ENCODE measurements at regions not wholly inside any gene's neighbourhood (a gene's known extent, or its start where the extent isn't known, plus 50 kb on each side); places are given as distances from the start of the nearest gene placed in this dataset.
"Not testable (repeated sequence)": the region's sequence is repeated elsewhere in the genome, so short reads cannot be mapped to it uniquely, and the experiment has no call there.

GRCh38 chr10:64159910-64160872 lies 639.0 kb downstream of the REEP3 start:
- Mint-ChIP-seq H3K27ac (no peak overlapping the region), H3K4me3 (no peak overlapping the region)
- ATAC-seq (ENCODE audit: low read depth), result no peak

DNA sequence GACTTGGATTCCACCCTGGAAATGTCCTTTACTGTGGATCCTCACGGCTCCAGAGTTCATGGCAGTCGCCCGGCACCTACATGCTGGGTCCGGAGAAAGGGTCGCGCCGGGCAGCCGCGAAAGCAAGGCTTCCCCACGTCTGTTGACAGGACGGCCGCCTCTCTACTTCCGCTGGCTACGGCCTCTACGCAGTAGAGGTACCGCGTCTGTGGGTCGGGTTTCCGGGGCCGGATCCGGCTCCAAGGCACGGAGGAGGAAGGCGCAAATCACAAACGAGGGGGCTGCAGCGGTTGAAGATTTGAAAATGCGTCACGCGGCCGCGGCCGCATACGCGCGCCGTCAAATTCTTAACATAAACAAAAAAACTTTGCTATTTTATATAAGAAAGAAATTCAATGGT lies 649.6 kb downstream of the REEP3 start:
- no peaks in the 10 kb centered on the region for H3K4me1 Mint-ChIP-seq
- H3K4me3 Mint-ChIP-seq, result no peak overlapping the region

More at GRCh38 chr10:64159910-64160872, 639.0 kb downstream of the REEP3 start:
- H3K27me3 Mint-ChIP-seq, result no peaks in the 10 kb centered on the region
- no peaks in the 10 kb centered on the region for H3K9me3 Mint-ChIP-seq
- H3K4me1 Mint-ChIP-seq, result no peaks in the 10 kb centered on the region
- no peak for DNase-seq (ENCODE audit: low spot score in 2 of 2)
- no peaks in the 10 kb centered on the region for H3K36me3 Mint-ChIP-seq

DNA sequence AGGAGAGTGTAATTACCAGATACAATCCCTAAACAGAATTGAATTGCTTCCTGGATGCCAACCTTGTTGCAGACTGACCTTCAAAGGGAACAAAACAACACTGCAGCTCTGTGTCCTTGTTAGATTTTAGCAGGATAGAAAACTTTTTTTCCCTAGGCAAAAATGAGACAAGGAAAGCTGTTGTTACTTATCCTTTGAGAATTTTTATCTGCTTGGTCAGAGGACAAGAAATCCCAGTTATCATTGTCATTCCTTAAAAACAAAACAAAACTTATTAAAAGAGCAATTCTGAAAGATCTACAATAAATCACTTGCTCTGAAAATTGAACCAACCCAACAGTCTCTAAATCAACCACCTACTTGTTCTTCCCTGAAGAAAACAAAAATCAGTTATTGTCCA lies 652.6 kb downstream of the REEP3 start:
- H3K36me3 Mint-ChIP-seq, result no peaks in the 10 kb centered on the region
- no peaks in the 10 kb centered on the region for H3K27me3 Mint-ChIP-seq
- H3K4me3 Mint-ChIP-seq, result no peak overlapping the region
- DNase-seq (ENCODE audit: low spot score in 2 of 2), result no peak
- H3K27ac Mint-ChIP-seq, result no peak overlapping the region
- no peak for ATAC-seq (ENCODE audit: low read depth)
- H3K9me3 Mint-ChIP-seq, result no peaks in the 10 kb centered on the region
- no peaks in the 10 kb centered on the region for H3K4me1 Mint-ChIP-seq

More for the DNA sequence above, 649.6 kb downstream of the REEP3 start:
- no peak for ATAC-seq (ENCODE audit: low read depth)
- Mint-ChIP-seq H3K36me3 (no peaks in the 10 kb centered on the region), H3K27ac (no peak overlapping the region), H3K27me3 (no peaks in the 10 kb centered on the region), H3K9me3 (peaks cover 5% of the 10 kb centered on the region)
- no peak for DNase-seq (ENCODE audit: low spot score in 2 of 2)

DNA sequence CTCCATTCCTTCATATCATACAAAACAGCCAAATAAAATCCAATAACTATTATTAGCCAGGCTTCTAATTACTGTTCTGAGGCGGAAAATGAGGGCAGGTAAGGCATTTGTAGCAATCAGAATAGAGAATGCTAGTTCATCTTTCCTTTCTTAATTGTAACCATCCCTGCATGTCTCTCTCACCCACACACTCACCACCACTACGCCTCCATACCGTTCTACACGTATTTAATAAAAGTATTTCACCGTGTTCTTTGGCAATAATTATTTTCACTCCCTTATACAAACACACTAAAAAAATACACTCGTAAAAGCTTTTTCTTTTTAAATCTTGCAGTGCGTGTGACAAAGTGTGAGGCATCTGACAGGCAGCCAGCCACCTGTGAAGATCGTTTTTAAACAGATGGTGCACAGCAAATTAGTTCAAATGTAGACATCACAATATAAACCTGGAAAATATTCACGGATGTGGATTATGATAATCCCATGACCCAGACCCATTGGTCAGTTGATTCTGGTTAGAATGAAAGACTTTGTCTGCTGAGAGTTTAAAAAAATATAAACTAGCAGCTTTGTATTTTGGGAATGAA lies 653.6 kb downstream of the REEP3 start:
- no peaks in the 10 kb centered on the region for H3K36me3 Mint-ChIP-seq
- DNase-seq (ENCODE audit: low spot score in 2 of 2), result no peak
- ATAC-seq (ENCODE audit: low read depth), result no peak
- no peaks in the 10 kb centered on the region for H3K4me1 Mint-ChIP-seq
- no peak overlapping the region for H3K27ac Mint-ChIP-seq
- H3K27me3 Mint-ChIP-seq, result no peaks in the 10 kb centered on the region
- no peak overlapping the region for H3K4me3 Mint-ChIP-seq
- H3K9me3 Mint-ChIP-seq, result no peaks in the 10 kb centered on the region

DNA sequence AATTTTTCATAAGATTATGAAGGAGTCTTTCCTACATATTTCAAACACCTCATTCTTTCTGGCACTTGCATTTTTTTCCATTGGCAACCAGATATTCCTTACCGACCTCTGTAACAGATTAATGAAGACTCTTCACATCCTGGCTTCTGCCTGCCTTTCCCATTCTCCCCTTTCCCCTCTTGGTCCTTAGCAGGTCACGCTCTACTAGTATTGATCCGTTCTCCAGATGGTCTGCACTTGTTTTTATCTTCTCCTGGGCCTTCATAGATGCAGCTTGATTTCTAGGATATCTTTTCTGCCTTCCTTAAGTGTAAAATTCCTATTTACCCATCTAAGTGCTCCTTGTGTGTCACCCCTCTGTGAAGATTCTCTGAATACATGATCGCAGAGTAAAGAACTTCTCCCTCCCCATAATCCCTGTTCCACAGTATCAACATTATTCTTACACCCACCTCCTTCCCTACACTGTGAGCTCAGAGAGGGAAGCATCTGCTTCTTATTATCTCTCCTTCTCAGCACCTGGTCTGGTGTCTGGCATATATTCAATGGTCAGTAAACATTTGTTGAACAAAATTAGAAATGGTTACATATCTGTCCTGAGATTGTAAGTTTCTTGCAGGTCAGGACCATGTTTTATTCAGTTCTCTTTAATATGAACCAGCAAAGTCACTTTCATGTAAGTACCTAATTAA lies 654.2 kb downstream of the REEP3 start:
- no peaks in the 10 kb centered on the region for H3K4me1 Mint-ChIP-seq
- no peaks in the 10 kb centered on the region for H3K9me3 Mint-ChIP-seq
- H3K27me3 Mint-ChIP-seq, result no peaks in the 10 kb centered on the region
- DNase-seq (ENCODE audit: low spot score in 2 of 2) (no peak), ATAC-seq (ENCODE audit: low read depth) (no peak)
- H3K36me3 Mint-ChIP-seq, result no peaks in the 10 kb centered on the region
- no peak overlapping the region for H3K27ac Mint-ChIP-seq
- no peak overlapping the region for H3K4me3 Mint-ChIP-seq

- Mint-ChIP-seq H3K27me3 (no peaks in the 10 kb centered on the region), H3K36me3 (no peaks in the 10 kb centered on the region), H3K27ac (no peak overlapping the region), H3K4me1 (no peaks in the 10 kb centered on the region), H3K9me3 (no peaks in the 10 kb centered on the region), H3K4me3 (no peak overlapping the region)
- ATAC-seq (ENCODE audit: low read depth) (no peak), DNase-seq (ENCODE audit: low spot score in 2 of 2) (no peak)
These were observed 661.5 kb downstream of the REEP3 start for GRCh38 chr10:64182671-64183070.

DNA sequence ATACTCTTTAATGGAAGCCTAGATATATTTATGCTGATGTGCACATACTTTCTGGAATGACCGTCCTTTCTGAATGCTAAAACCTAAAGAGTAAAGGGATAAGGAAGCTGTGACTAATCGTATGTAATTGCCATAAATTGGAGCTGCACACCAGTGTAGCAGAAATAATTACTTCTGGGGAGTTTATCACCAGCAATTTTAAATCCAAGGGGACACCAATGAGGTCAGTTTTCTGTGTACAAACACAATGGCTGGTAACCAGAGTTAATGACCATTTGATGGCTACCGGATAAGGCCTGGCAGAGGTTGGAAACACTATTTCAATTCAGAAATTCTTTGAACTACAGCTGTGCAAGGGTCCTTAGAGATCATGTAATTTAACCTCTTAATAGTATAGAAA lies 670.1 kb downstream of the REEP3 start:
- Mint-ChIP-seq H3K9me3 (peaks cover 3% of the 10 kb centered on the region), H3K36me3 (no peaks in the 10 kb centered on the region), H3K27me3 (no peaks in the 10 kb centered on the region), H3K4me3 (no peak overlapping the region), H3K27ac (no peak overlapping the region), H3K4me1 (no peaks in the 10 kb centered on the region)
- ATAC-seq (ENCODE audit: low read depth) (no peak), DNase-seq (ENCODE audit: low spot score in 2 of 2) (no peak)

DNA sequence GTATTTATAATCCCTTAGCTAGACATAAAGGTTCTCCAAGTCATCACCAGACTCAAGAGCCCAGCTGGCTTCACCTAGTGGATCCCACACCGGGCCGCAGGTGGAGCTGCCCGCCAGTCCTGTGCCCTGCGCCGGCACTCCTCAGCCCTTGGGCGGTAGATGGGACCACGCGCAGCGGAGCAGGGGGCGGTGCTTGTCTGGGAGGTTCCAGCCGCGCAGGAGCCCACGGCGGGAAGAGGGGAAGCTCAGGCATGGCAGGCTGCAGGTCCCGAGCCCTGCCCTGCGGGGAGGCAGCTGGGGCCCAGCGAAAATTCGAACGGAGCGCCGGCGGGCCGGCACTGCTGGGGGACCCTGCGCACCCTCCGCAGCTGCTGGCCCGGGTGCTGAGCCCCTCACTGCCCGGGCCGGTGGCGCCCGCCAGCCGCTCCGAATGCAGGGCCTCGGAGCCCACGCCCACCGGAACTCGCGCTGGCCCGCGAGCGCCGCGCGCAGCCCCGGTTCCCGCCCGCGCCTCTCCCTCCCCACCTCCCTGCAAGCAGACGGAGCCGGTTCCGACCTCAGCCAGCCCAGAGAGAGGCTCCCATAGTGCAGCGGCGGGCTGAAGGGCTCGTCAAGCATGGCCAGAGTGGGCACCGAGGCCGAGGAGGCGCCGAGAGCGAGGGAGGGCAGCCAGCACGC lies 675.6 kb downstream of the REEP3 start:
- DNase-seq (ENCODE audit: low spot score in 2 of 2), result no peak
- Mint-ChIP-seq H3K36me3 (no peaks in the 10 kb centered on the region), H3K4me1 (no peaks in the 10 kb centered on the region), H3K9me3 (peaks cover 3% of the 10 kb centered on the region), H3K4me3 (no peak overlapping the region), H3K27me3 (no peaks in the 10 kb centered on the region), H3K27ac (no peak overlapping the region)
- no peak for ATAC-seq (ENCODE audit: low read depth)

DNA sequence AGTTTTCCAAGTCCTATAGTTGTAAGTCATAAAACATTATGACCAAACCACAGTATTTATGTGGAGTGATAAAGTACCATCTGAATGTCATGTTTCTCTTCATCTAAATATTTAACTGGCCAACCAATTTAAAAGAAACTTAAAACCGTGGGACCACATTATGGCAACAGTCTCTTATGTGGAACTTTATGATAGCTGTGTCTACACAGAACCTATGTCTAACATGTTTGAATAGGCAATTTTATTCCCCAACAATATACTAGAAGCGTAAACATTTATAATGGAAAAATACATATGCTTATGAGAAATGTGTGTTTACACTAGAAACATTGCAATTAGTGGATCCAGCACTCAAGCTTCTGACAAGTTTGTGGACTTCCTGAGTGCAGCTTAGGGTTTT lies 680.7 kb downstream of the REEP3 start:
- no peaks in the 10 kb centered on the region for H3K36me3 Mint-ChIP-seq
- H3K4me1 Mint-ChIP-seq, result no peaks in the 10 kb centered on the region
- no peaks in the 10 kb centered on the region for H3K27me3 Mint-ChIP-seq
- no peak overlapping the region for H3K27ac Mint-ChIP-seq
- ATAC-seq (ENCODE audit: low read depth) (no peak), DNase-seq (ENCODE audit: low spot score in 2 of 2) (no peak)
- H3K4me3 Mint-ChIP-seq, result no peak overlapping the region
- H3K9me3 Mint-ChIP-seq, result peaks cover 7% of the 10 kb centered on the region

- not testable (repeated sequence) for H3K27ac Mint-ChIP-seq; H3K36me3 Mint-ChIP-seq; H3K9me3 Mint-ChIP-seq; H3K4me3 Mint-ChIP-seq; ATAC-seq (ENCODE audit: low read depth); H3K4me1 Mint-ChIP-seq; DNase-seq (ENCODE audit: low spot score in 2 of 2); H3K27me3 Mint-ChIP-seq
These were observed 683.3 kb downstream of the REEP3 start for GRCh38 chr10:64204504-64204903.

DNA sequence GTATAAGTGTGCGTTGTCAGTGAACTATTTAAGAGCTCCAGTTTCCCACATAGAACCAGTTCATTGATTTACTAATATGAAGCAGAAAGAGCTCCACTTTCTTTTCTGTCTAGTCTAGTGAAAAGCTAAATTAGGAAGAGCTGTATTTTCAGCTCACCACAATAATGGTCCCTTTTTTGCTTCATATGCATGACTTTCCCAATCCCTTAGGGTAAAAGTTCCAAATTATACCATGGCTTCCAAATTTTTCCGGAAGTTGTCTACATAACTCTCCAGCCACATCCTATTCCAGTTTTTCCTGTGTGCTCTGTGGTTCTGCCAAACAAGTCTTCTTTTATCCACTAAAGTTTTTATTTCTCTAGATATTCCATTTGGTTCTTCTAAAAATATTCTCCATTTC lies 685.2 kb downstream of the REEP3 start:
- Mint-ChIP-seq H3K27ac (no peak overlapping the region), H3K36me3 (no peaks in the 10 kb centered on the region), H3K4me3 (no peak overlapping the region), H3K9me3 (peaks cover 7% of the 10 kb centered on the region), H3K27me3 (no peaks in the 10 kb centered on the region), H3K4me1 (no peaks in the 10 kb centered on the region)
- no peak for ATAC-seq (ENCODE audit: low read depth)
- DNase-seq (ENCODE audit: low spot score in 2 of 2), result no peak

DNA sequence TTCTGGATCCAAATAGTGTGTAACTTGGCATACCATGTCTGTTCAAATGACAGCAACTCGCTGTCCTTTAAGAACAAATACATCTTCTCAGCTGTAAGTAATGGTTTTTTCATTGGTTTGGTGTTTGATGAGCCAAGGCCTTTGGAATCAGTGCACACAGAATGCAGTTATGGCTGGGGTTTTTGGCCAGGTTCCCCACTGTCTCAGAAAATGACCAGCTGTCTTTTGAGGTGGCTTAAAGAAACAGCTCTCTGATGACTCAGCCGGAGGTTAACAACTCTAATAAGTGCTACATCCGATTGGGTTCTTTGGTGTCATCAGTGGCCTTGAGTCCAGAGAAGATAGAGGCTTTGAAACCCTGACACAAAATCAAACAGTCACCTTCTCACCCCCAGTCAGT lies 688.4 kb downstream of the REEP3 start:
- DNase-seq (ENCODE audit: low spot score in 2 of 2) (no peak), ATAC-seq (ENCODE audit: low read depth) (no peak)
- H3K36me3 Mint-ChIP-seq, result no peaks in the 10 kb centered on the region
- peaks cover 3% of the 10 kb centered on the region for H3K9me3 Mint-ChIP-seq
- H3K27me3 Mint-ChIP-seq, result no peaks in the 10 kb centered on the region
- H3K4me3 Mint-ChIP-seq, result no peak overlapping the region
- no peaks in the 10 kb centered on the region for H3K4me1 Mint-ChIP-seq
- H3K27ac Mint-ChIP-seq, result no peak overlapping the region

DNA sequence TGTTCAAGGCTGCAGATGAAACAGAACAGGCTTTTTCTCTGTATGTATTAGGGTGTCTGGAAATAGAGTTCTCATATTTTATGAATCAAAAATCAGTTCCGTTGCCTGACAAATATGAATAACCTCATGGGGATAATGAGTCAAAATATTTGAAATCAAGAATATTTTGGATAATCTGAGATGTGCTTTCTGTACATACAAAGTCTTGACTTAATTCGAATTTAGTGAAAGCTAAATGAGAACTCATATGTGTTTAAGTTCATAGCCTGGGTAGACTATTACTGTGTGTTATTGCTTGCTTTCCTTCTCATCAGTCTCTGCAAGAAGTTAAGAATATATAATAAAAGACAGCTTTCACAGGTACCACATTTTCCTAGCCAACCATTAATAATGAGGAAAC lies 689.0 kb downstream of the REEP3 start:
- H3K9me3 Mint-ChIP-seq, result peaks cover 3% of the 10 kb centered on the region
- no peaks in the 10 kb centered on the region for H3K27me3 Mint-ChIP-seq
- H3K36me3 Mint-ChIP-seq, result no peaks in the 10 kb centered on the region
- no peaks in the 10 kb centered on the region for H3K4me1 Mint-ChIP-seq
- no peak for DNase-seq (ENCODE audit: low spot score in 2 of 2)
- ATAC-seq (ENCODE audit: low read depth), result no peak
- no peak overlapping the region for H3K4me3 Mint-ChIP-seq
- H3K27ac Mint-ChIP-seq, result no peak overlapping the region

- DNase-seq (ENCODE audit: low spot score in 2 of 2) (no peak), ATAC-seq (ENCODE audit: low read depth) (no peak)
- peaks cover 3% of the 10 kb centered on the region for H3K9me3 Mint-ChIP-seq
- H3K36me3 Mint-ChIP-seq, result no peaks in the 10 kb centered on the region
- H3K4me1 Mint-ChIP-seq, result no peaks in the 10 kb centered on the region
- no peak overlapping the region for H3K4me3 Mint-ChIP-seq
- no peaks in the 10 kb centered on the region for H3K27me3 Mint-ChIP-seq
- no peak overlapping the region for H3K27ac Mint-ChIP-seq
These were observed 690.3 kb downstream of the REEP3 start for GRCh38 chr10:64211466-64211865.
